Fibroblast of skin of back (primary cell): ENCODE measurements at regions not wholly inside any gene's neighbourhood (a gene's known extent, or its start where the extent isn't known, plus 50 kb on each side); places are given as distances from the start of the nearest gene placed in this dataset.

Experiments used
- DNase-seq: peaks from one replicate; pipeline ENCODE4 v3.0.0-alpha.2; 2013

DNA sequence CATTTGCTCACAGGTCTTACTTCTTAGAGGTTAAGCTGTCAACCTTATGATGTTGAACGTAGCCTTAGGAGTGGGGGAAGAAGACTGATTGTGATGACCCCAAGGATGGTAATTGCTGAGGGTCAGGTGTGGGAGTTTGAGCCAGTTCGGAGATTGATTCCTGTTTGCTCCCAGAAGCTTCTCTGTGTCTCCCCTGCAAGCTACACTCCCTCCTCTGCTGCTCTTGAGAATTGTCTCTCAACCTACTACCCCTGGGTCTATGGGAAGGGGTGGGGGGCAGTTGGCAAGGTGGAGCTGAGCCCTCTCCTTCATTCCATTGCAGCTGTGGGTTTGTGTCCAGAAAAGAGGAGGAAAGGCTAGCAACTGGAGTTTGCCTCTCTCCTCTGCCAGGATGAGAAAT, 113.8 kb downstream of the PLEKHG1 start:
- DNase-seq = no peak

DNA sequence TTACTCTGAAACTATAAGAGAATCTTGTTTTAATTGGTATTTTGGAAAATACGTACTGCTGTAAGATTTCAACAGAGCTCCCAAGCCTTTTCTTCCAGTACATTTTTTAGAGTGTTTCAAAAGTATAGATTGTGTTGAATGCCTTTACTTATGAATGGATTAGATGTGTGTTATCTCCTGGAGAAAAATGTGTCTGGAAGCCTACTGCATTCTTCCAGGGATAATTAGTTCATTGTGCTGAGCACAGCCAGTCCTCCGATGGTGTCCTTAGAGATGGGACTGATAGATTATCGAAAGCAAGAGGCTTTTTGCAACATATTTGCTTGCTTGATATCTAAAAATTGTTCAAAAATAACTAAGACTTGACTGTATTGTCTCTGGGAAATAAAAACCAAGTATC, 114.2 kb downstream of the PLEKHG1 start:
- DNase-seq = no peak

DNA sequence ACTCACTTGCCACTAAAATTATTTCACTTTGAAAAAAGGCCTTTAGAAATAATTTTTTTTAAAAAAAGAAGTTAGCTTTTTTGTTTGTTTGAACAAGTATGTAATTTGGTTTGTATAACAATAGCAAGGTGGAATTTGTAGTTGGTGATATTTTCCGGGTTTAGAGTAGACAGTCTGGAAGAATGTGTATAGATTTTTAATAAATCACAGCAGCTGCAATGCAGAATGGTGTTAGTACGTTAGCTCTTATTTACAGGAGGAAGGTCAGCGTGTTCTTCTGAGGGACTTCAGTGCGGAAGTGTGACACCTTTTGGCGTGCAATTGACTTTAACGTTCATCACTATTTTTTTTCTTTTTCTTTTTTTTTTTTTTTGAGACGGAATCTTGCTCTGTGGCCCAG, 115.4 kb downstream of the PLEKHG1 start:
- no peak for DNase-seq

DNA sequence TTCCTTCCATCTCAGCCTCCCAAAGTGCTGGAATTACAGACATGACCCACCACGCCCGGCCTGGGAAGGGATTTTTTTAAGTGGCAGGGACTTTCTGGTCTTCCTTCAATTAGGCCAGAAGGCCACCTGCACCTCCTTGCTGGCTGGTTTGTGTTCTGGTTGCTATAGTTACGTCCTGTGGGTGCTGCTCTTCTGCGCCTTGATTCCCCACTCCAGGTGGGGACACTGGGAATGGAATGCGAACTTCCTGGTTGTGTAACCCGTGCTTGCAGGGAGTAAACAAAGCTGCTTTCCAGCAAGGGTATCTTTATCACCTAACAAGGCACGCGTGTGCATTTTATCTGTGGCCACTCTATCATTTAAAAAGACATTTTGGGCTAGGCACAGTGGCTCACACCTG, 117.7 kb downstream of the PLEKHG1 start:
- DNase-seq = no peak

DNA sequence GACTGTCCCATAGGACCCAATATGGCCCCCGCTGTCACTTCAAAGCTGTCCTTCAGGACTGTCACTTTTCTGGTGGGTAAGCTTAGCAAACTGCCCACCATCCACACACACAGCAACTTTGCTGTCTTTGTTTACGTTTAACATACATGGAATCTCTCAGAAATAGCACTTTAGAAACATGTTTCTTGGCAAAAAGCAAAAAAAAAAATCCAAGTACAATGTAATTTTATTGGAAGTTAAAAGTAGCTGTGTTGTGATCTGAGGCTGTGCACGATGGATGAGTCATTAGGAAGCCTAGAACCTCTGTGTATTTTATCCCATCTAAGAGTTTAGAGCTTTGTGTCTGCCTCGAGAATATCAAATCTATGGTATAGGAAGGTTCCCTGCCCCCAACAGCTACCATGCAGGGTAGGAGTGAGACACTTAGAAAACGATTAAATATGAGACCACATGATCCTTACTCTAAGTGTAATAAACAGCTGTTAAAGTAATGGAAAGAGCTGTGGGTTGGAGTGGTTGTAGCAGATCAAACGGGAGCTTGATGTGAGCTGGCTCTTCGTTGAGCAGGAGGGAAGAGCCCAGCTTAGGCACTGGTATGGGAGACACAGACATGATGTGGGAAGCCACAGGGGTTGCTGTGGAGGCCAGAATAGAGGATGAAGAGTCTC, 119.5 kb downstream of the PLEKHG1 start:
- DNase-seq = no peak

DNA sequence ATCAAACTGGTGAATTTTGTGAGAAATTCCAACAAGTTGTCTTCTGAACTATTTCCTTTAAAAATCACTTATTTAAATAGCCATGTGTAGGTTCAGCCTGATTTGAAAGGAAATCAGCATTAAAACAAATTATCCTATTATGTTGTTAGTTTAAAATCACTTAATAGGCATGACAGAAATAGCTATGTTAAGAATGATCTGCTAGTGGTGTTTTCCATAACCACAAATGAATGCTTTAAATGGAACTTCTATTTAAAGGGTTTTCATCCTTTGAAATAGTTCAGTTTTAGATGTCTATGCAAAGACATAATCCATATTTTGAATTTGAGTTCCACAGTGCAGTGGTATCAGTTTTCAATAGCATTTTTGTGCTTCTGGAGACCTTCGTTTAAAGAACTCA, 120.1 kb downstream of the PLEKHG1 start:
- DNase-seq = no peak

DNA sequence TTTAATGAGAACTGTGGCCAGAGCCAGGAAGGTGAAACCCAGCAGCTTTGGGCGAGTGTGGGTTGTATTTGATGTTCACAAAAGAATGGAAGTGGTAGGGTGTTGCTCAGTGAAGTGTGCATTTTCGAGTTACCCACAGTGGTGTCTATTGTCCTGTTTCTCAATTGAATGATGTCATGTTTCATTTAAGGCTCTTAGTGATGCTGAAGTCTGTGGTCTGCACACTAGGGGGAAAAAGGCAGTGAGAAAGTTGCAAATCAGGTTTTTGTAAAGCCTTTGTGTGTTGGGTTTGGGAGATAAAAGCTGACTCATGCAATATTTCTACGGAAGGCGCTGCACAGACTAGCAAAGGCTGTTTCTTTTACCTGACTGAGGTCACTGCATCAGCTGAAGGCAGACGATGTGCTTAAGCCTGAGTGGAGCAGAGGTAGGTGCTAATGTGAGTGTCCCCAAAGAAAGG, 121.1 kb downstream of the PLEKHG1 start:
- DNase-seq = peak; percentile 30

DNA sequence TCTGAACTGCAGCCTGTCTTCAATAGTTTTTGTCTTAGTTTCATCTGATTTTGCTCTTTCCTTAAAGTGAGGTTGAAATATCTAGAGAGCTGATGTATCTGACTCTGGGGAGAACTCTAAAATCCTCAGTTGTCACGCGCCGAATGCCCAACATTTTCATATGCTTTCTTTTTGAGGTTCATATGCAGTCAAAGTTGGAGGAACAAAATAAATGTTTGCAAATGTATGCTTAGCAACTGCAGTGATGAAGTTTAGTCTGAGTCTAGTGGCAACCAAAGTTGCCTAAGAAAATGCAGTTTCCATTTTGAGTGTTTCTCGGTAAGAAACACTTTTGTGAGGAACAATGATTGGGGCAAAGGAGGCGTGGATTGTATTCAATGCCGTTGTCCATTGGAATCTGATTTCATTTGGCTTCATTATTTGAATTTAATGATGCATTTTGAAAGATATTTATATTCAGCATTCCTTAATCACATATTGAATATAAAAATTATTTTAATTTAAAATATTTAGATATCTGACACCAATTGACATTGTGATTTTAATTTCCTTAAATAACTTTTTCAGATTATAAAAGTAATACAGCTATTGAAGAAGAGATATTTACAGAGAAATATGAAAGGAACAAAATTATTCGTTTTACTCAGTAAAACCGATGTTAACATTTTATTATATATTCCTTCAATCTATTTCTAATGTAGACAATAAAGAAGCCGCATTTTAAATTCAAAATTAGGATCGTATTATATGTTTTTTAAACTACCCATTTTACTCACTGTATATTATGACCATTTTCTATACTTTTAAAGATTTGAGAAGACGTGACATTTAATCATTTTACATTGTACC, 122.0 kb downstream of the PLEKHG1 start:
- DNase-seq = no peak

DNA sequence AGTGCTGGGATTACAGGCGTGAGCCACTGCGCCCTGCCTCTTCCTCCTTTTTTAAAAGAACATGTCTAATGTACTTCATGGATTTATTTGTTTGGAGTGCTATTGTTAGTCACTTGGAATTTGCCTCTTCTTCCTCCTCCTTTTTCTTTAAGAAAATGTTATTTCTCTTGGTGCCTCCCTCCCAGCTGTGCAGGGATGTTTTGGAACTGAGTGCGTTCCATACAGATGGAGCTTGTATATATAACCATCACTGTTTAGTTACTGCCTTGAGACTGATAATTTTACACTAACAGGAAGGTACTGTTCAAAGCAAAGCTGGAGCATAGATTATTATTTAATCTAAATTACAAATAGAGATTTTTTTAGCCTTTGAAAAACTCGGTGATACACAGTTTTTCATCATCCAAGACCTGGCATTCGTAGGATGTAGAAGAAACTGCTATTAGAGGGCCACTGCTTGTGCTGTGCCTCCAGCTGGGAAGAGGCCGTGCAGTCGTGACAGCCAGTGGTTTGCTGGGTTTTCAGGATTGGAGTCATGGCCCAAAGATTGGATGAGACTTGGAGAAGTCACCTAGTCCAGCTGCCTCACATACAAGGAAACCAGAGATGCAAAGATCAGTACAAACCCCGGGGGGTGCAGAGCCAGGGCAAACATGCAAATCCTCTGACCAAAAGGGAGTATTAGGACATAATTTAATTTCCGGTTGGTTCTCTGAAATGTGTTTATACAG, 123.1 kb downstream of the PLEKHG1 start:
- DNase-seq = no peak

DNA sequence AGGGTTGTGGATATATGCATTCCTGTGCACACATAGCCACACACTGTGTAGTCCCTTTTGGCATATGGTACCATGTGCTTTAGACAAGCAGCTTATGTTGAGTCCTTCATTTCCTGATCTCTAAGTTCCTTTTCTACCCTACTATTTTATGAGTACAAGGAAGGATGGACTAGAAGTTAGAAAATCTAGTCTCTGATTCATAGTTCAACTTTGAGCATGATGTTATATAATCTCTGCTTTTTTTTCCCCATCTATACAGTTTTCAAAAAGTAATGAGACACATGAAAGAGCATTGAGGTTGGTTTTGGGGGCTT, 123.6 kb downstream of the PLEKHG1 start:
- no peak for DNase-seq

DNA sequence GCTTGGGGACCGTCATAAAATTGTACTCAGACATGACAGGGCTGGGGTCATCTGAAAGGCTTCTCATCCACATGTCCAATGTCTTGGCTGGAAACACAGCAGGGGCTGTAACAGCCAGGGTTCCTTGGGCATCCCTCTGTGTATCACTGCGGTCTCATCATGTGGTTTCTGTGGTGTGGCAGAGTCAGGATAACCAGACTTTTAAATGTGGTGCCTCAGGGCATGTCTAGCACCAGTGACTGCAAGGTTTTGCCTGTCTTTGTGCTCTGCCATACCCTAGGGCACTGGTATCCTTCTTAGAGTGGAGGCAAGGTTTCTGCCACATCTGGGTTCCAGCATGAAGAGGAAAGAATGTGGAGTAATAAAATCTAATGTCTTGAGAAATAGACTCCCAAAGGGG, 124.2 kb downstream of the PLEKHG1 start:
- DNase-seq = no peak

DNA sequence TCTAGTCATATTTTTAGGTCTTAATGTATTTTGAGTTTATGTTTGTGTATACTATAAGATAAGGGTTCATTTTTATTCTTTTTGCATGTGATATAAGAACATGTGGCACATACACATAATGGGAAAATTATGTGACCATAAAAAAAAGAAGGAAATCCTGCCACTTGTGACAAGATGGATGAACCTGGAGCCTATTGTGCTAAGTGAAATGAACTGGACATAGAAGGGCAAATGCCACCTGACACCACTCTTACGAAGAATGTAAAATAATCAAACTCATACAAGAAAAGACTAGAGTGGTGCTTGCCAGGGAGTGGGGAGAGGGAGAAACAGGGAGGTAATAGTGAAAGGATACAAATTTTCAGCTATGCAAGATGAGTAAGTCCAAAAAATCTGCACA, 126.1 kb downstream of the PLEKHG1 start:
- DNase-seq = no peak

DNA sequence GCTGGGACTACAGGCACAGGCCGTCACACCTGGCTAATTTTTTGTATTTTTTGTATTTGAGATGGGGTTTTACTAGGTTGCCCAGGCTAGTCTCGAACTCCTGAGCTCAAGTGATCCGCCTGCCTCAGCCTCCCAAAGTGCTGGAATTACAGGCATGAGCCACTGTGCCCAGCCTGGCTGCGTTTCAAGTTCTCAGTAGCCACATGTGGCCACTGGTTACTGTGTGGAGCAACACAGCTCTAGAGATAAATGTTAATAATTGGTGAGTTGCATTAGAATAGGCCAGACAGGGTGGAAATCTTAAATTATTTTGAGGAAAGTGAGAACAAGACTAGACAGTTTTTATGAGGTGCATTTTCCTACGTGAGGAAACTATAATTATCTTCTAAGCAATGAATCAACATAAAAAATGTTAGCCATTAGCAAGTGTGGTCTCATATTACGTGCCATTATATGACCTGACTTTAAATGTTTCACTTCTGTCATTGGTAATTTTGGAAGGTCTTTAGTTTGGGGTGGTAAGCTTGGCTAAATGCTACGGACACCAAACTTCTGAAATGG, 129.6 kb downstream of the PLEKHG1 start:
- DNase-seq = no peak

DNA sequence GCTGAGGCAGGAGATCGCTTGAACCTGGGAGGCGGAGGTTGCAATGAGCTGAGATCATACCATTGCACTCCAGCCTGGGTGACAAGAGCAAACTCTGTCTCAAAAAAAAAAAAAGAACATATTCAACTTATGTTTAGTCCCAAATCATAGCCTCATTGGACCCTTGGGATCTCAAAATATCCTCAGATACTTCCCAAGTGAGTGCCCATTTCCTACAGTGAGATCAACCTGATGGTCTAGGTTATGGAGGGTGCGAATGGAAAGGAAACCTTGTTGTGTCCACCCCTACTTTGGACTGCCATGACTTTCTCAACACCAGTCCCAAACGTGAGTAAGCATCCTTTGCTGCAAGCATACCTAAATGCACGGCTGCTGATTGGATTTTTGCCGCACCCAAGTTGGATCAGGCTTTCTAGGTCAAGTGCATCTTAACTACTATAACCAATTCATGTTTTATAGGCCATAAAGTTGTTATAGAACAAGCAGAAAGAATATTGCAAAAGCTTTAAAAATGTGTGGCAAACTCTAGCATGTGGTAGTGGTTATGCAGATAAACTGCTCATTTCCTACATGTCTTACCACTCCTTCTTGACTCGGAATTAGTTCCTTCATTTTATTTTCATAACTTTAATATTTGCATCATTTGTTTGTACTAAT, 131.2 kb downstream of the PLEKHG1 start:
- no peak for DNase-seq

DNA sequence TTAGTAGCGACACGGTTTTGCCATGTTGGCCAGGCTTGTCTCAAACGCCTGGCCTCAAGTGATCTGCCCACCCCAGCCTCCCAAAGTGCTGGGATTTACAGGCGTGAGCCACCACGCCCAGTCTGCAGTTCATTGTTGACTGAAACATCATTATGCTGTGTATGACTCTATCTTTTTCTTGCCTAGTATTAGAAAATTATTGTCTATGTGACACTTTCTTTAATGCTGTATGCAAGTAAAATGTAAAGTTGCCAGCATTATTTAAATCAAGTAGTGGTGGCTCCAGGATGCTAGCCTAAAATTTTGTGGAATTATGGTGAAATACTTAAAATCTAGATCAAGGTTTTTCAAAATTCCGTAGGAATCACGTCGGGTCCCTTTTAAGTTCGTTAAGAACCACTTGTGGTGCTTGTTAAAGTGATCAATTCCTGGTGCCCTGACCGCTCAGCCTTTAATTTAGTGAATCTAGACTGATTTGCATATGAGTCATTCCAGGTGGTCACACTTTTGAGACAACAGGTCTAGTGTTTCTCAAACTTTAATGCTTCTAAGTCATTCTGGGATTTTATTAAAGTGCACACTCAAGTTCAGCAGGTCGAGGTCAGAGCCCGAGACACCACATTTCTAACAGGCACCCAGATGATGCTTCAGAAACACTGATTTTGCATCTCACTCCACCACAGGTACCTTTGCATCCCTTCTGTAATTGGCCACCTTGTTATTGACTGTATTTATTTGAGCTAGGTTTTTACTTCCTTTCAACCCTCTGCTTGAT, 132.6 kb upstream of the MTHFD1L start:
- DNase-seq = no peak

DNA sequence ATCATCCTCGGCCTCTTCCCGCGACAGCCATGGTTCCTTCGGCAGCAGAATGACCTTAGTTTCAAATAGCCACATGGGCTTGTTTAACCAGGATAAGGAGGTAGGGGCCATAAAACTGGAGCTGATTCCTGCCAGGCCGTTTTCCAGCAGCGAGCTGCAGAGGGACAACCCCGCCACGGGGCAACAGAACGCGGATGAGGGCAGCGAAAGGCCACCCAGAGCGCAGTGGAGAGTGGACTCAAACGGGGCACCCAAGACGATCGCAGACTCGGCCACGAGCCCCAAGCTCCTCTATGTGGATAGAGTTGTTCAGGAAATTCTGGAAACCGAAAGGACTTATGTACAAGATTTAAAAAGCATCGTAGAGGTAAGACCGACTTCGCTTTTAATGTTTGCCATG, 131.8 kb upstream of the MTHFD1L start:
- no peak for DNase-seq

DNA sequence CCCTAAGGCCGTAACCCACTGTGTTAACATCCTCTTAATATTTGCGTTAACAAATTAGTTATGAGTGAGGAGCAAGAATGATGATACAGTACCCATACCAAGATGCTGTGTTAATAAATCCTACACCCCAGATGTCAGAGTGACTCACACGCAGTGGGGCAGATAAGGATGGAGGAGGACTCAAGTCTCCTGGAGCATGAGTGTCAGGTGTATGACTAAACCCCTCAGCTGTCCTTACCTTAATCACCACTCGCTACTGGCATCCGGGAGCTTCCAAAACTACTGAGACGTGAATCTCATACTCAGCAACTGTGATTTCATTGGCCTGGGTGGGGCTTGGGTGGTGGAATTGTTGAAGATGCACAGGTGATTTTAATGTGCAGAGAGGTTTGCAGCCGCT, 131.3 kb upstream of the MTHFD1L start:
- no peak for DNase-seq

DNA sequence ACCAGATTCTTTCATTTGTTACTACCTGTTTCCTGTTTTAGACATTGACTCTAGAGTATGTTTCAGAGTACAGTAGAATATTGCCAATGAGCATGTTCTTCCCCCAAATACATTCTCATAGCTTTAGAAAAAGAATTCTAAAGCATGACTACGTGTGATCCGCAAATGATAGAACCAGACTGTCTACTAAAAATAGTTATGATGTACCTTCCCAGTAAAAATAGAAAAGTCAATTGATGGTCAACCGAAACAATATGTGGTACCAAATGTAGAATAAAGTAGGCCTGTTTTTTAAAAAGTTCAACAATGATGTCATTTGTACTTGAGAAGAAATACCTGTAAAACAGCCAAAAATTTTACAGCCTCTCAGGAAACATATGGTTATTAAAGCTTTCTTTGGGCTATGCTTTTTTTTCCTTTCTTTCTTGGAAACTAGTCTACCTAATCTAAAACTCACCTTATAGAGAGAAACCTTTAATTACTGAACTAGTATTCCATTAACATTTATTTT, 130.1 kb upstream of the MTHFD1L start:
- DNase-seq = no peak

DNA sequence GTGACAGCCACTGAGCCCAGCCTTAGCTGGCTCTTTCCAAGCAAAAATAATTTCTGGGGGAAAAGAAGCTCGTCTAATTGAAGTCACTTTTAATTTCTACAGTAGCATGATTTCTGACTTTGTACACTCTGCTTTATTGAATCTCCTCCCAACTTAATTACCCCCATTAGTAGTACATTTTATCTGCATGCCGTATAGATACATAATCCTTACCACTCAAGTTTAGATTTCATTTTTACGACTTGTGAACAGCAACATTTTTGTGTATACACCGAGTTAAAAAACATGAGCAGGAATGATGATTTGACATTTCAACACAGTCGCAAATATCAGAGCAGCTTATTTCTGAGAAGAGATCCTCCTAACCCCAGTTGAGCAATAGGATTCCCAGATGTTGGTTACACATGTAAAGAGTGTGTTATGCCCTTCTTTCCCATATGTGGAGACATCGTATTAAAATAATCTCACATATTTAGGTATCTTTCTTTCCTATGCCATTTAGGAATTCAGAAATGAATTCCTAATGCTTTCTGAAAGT, 127.3 kb upstream of the MTHFD1L start:
- no peak for DNase-seq

DNA sequence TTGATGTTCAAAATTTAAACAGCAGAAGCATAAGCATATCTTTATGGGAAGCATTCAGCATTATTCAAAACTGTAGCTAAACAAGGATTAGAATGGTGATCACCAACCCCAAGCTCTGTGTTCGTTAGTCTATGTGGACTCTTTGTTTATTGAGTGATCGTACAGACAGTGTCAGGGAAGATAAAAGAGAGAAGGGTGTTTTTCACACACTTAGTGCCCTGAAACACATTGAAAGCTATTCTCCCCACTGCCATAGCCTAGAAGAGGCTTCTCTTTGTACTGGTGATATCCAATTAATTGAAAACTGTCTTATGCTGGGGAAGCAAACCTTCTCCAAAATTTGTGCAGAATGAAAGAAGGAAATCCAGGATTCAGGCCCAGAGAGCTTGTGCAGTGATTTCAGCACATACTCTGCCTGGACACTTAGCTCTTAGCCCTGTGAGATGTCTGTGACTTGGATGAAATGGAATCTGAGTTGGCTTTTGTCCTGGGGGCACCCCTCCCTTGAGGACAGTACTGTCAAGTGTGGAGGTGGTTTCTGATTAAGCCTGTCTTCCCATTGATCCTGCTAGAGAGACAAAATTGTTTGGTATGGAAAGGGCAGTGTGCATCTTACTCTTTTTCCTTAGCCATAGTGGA, 125.7 kb upstream of the MTHFD1L start:
- peak; percentile 28 for DNase-seq

DNA sequence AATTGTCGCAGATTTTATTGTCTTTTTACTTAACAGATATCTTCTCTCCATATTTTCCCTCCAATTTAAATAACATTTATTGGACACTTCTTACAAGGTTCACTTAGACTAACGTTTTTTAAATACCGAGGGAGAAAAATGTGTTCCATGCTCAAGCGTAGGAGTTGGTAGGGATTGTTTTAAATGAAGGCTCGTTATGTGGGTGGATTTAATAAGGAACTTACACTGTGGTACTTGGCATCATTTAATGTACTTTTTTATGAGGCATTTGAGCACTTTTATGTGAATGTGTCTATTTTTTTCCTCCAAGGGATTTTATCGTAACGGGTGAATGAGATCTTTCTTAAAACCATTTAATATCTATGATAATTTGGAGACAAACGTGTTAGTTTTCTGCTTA, 125.0 kb upstream of the MTHFD1L start:
- DNase-seq = no peak
